ENCODE measurements at regions not wholly inside any gene's neighbourhood (a gene's known extent, or its start where the extent isn't known, plus 50 kb on each side); places are given as distances from the start of the nearest gene placed in this dataset.

- TF ChIP-seq EP300 (IDR thresholded peaks at IDR 0.05) (no peak), POLR2A (IDR thresholded peaks at IDR 0.05) (no peak)
- Histone ChIP-seq H3K27ac (no peak overlapping the region), H3K36me3 (no peaks in the 10 kb centered on the region), H3K9me3 (no peaks in the 10 kb centered on the region), H3K4me1 (no peaks in the 10 kb centered on the region), H3K4me3 (no peak overlapping the region), H3K27me3 (peaks cover 21% of the 10 kb centered on the region)
- DNase-seq (ENCODE audit: low spot score in 2 of 2), result no peak
- 63% methylated on average over 19 of the region's 19 CpGs for WGBS
Observed at GRCh38 chr10:2908851-2909630, 158.3 kb upstream of the PFKP start.

GRCh38 chr10:2906974-2907373 is 160.4 kb upstream of the PFKP start:
- Histone ChIP-seq H3K27me3 (peaks cover 15% of the 10 kb centered on the region), H3K9me3 (no peaks in the 10 kb centered on the region), H3K4me3 (no peak overlapping the region), H3K4me1 (no peaks in the 10 kb centered on the region), H3K27ac (no peak overlapping the region), H3K36me3 (no peaks in the 10 kb centered on the region)
- 88% methylated on average over 2 of the region's 2 CpGs for WGBS
- DNase-seq (ENCODE audit: low spot score in 2 of 2), result no peak
- TF ChIP-seq POLR2A (IDR thresholded peaks at IDR 0.05) (no peak), CTCF (IDR thresholded peaks at IDR 0.05) (no peak), EP300 (IDR thresholded peaks at IDR 0.05) (no peak), POLR2AphosphoS5 (IDR thresholded peaks at IDR 0.05) (no peak)

GRCh38 chr10:2905851-2906250 is 161.5 kb upstream of the PFKP start:
- H3K4me1 ChIP-seq, result no peaks in the 10 kb centered on the region
- H3K27ac ChIP-seq, result no peak overlapping the region
- TF ChIP-seq POLR2AphosphoS5 (IDR thresholded peaks at IDR 0.05) (no peak), EP300 (IDR thresholded peaks at IDR 0.05) (no peak), CTCF (IDR thresholded peaks at IDR 0.05) (no peak), POLR2A (IDR thresholded peaks at IDR 0.05) (no peak)
- H3K27me3 ChIP-seq, result peaks cover 15% of the 10 kb centered on the region
- H3K9me3 ChIP-seq, result no peaks in the 10 kb centered on the region
- 78% methylated on average over 9 of the region's 9 CpGs for WGBS
- DNase-seq (ENCODE audit: low spot score in 2 of 2), result no peak
- H3K4me3 ChIP-seq, result no peak overlapping the region
- no peaks in the 10 kb centered on the region for H3K36me3 ChIP-seq

GRCh38 chr10:2900530-2900929 is 166.8 kb upstream of the PFKP start:
- WGBS, result 94% methylated on average over 4 of the region's 6 CpGs
- H3K4me1 ChIP-seq, result no peaks in the 10 kb centered on the region
- no peaks in the 10 kb centered on the region for H3K36me3 ChIP-seq
- DNase-seq (ENCODE audit: low spot score in 2 of 2), result no peak
- peaks cover 10% of the 10 kb centered on the region for H3K27me3 ChIP-seq
- H3K4me3 ChIP-seq, result no peak overlapping the region
- no peaks in the 10 kb centered on the region for H3K9me3 ChIP-seq
- TF ChIP-seq POLR2AphosphoS5 (IDR thresholded peaks at IDR 0.05) (no peak), EP300 (IDR thresholded peaks at IDR 0.05) (no peak), POLR2A (IDR thresholded peaks at IDR 0.05) (no peak), CTCF (IDR thresholded peaks at IDR 0.05) (no peak)
- H3K27ac ChIP-seq, result no peak overlapping the region

GRCh38 chr10:2899246-2899951 is 167.9 kb upstream of the PFKP start:
- DNase-seq (ENCODE audit: low spot score in 2 of 2), result no peak
- Histone ChIP-seq H3K36me3 (no peaks in the 10 kb centered on the region), H3K4me1 (no peaks in the 10 kb centered on the region), H3K9me3 (no peaks in the 10 kb centered on the region), H3K4me3 (no peak overlapping the region), H3K27me3 (peaks cover 8% of the 10 kb centered on the region), H3K27ac (no peak overlapping the region)
- no peak for TF ChIP-seq POLR2AphosphoS5 (IDR thresholded peaks at IDR 0.05)
- TF ChIP-seq POLR2A (IDR thresholded peaks at IDR 0.05), result no peak
- no peak for TF ChIP-seq EP300 (IDR thresholded peaks at IDR 0.05)
- no peak for TF ChIP-seq CTCF (IDR thresholded peaks at IDR 0.05)
- WGBS, result 67% methylated on average over 18 of the region's 19 CpGs

Data from suprapubic skin (tissue), 4 donors.